HG03521 (cell line): ENCODE measurements at regions not wholly inside any gene's neighbourhood (a gene's known extent, or its start where the extent isn't known, plus 50 kb on each side); places are given as distances from the start of the nearest gene placed in this dataset.
"Not testable (repeated sequence)": the region's sequence is repeated elsewhere in the genome, so short reads cannot be mapped to it uniquely, and the experiment has no call there.

Experiments used
- ATAC-seq: cut with Tn5 transposase; IDR thresholded peaks from one replicate; pipeline ENCODE4 v1.9.1; 2021; ENCODE audit warnings: mild to moderate bottlenecking, moderate library complexity; ENCODE audit not compliant: unreplicated experiment

DNA sequence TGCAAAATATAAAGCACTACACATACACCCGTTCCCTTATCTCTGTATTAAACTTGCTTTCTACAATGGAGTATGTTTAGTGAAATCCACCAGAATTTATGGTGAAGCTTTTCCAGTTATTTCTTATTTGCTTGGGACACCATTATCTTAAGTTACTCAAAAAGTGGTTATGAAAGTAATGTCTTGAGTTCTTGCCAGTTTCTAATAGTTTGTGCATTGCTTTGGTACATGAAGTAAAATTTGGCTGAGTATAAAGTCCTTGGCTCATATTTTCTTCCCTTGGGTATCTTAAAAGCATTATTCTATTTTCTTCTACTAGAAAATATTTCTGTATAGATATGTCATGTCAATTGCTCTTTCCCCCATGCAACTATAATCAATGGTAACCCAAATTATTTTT, 85.2 kb downstream of the POLR1F start:
- no peak for ATAC-seq

DNA sequence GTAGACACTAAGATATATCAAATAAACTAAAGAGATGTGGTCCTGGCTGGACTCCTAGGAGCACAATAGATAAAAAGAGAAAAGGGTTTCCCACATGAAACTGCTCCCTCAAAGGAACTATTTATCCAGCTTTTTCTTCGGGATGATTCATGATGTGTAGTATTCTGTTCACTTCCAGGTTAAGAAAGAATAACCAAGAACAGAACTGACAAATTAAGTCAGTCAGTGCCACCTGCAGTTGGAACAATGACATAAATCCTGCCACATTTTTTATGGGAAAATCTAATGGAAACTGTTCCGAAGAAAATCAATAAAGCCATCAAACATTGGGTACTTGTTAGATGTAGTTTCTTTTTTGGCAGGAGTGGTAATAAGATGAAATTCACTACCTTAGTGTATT, 87.1 kb downstream of the POLR1F start:
- no peak for ATAC-seq

DNA sequence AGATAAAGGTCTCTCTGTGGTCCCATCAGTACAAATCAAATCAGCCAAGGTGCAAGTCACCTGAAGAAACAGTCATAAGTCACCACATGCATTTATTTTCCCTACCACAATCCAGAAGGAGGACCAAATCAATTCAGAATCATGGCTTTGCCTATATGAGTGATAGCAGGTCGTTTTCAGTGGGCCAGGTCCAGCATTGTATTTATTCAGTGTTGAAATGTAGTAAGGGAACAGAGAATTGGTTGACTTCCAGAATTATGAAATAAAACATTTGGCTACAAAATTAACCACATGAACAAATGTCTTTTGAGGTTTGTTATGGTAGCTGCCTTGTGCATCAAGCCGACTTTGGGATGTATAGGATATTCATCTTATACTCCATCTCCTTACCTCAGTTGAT, 88.4 kb downstream of the POLR1F start:
- no peak for ATAC-seq

DNA sequence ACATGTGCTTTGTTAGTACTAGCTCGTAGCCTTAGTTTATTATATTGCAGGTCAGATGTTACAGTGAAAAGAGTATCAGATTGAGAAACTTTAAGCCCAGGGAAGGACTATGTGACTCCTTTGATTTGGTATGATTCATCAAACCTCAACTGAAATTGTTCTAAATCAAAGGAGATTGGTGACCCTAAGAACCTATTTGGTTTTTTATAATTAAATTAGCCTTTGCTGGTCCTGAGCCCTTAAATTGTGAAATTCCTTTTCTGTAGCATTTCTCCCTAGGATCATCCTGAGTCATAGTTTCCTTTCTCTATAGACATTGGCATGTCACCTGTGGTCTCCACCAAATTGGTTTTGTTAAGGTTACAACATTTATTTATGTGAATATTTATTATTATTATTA, 89.7 kb downstream of the POLR1F start:
- no peak for ATAC-seq

DNA sequence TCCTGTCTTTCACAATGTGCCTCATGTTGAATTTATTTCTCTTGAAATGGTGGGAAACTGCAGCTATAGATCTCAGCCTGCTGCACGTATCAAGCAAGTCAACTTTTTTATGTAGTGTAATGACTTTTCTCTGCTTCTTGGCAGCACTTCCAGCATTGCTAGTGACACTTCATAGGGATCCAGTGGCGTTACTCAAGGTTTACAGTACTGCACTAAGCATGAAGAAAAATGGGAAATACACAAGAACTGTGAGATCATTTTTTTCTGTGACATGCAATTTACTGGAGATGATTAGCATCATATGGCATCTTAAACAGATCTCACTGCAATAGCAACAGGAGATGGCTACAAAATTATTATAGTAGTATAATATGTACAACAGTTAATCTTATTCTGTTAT, 90.9 kb downstream of the POLR1F start:
- no peak for ATAC-seq

DNA sequence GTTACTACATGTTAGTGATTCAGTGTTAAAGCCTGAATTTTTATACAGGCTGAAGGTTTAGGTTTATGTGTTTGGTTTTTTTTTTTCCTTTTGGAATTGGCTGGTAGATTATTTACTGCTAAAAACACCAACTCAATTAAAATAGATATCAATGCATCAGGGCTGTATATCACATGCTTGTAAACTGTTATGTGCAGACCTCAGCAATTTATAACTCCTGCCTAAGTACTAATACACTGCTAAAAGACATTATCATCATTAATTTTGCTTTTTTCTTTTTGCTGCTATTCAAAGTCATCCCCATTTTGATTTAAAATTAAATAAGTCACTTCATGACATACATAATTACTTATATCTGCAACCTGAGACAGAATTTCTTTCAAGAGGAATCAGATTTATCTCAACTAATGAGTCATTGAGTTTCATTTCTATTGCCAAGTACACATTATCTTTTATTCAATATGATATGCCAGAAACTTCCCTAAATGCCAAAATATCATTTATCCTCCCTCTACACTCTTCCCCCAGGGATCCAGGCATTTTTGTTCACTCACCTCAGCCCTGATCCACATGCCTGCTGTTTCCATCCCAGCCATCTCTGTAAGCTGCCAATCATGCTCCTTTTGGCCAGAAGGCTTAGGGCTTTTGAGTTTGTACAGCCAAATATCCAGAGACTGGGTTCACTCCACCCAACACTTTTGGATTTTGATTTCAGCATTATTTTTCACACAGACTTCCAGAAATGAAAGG, 98.5 kb downstream of the POLR1F start:
- ATAC-seq, result no peak

DNA sequence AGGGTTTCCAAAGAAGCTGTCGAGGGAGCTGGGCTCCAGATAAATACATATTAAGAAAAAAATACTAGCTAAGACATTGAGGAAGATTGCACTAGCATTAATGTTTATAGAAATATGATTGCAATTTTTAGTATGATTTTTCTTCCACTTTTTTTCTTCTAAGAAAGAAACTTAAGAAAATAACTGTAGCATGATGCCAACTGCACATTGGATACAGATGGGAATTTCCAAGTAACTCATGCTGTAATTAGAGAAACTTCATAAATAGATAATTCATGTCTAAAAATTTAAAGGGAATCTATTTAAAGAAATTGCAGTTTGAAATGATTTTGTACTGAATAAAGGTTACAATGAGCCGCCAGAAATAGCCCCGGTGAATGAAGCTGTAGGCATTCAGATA, 119.4 kb downstream of the POLR1F start:
- no peak for ATAC-seq

DNA sequence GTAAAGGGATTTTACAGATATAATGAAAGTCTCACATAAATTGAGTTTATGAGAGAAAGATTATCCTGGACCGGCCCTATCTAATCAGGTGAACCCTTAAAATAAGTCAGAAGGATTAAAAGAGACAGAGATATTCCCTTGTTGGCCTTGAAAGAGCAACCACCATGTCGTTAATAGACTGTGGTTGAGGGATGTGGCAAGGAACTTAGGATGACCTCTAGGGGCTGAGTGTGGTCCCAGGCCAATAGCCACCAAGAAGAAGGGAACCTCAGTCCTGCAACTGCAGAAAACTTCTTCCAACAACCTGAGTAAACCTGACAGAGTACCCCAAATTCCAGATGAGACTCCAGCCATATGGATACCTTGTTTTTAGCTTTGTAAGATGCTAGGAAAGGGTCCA, 121.5 kb downstream of the POLR1F start:
- ATAC-seq, result no peak

DNA sequence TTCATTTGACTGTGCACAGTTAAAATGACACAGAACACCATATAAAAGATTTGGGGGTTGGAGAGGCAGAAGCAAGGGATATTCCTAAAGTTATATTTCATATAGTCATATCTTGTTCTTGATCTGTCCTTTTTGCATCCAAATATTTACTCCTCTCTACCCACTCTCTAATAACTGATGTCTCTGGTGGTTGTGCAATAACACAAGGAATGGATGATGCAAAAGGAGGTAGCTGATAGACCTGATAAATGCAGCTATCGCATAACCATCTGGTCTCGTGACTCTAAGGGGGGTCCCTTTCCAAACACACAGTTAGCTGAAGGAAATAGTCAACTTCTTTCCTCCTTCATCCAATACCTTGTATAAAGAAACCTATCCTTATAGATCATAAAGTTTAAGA, 123.1 kb downstream of the POLR1F start:
- no peak for ATAC-seq

DNA sequence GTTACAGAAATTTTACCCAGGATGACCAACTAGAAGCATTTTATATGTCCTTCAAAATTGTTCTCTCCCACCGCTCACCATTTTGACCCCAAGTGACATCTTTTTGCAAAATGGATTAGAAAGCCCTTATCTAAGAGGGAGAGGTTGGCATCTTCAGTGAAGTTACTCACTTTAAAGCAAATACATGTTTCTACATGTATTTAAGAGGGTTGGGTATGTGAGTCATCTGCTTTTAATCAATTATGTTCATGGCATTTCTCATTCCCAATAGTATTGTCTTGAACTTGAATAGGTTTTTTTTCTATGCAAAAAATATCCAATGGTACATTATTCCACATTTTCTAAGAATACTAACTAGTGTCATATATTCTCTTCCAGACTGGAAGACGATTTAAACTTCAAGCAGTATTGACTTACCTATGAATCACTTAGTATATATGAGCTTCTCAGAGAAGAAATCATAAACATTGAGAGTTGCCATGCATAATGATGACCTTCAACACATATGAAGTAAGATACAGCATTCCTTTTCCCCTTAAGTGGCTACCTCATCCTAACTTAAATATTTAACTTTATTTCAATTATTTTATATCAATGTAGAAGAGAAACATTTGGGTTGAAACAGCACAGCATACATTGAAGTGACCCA, 132.8 kb downstream of the POLR1F start:
- ATAC-seq, result no peak

DNA sequence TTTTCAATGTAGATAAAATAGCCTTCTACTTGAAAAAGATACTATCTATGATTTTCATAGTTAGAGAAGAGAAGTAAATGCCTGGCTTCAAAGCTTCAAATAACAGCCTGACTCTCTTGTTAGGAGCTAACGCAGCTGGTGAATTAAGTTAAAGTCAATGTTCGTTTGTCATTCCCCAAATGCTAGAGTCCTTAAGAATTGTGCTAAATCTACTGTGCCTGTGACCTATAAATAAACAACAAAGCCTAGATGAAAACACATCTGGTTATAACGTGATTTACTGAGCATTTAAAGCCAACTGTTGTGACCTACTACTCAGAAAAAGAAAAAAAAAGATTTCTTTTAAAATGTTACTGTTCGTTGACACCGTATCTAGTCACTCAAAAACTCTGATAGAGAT, 134.7 kb downstream of the POLR1F start:
- no peak for ATAC-seq

DNA sequence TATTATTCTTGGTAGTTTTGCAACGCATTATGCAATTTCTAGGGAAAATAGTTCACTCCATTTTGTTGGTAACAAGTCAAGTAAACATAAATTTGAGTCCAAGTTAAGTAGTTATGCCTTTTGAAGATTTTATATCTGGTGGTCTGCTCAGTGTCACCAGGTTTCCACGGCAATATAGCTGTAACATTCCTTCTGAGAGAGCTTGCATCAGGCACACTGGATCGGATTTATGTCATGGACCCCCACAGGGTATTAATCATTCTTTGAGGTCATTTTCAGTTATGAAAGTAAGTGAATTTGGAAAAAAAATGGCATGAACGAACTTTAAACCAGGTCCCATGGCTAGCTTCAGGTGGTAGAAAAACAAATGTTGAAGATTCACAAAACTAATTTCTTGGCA, 136.3 kb downstream of the POLR1F start:
- no peak for ATAC-seq

DNA sequence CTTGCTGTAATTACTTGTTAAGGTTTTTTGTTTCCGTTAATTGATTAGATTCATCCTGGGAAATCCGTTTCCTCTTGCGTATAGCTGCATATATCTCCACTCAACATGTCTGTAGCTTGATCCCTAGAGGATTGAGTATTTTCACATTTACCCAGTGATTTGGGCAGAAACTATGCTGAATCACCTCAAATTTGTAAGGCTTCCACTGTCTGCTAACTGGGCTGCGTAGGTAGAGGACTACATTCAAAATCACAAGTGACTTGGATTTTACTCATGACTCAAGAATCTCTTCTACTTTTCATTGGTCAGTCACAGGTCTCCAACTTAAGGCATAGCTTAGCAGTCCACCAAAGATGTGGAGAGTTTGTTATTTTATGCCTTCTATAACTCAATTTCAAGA, 141.8 kb downstream of the POLR1F start:
- ATAC-seq, result no peak

DNA sequence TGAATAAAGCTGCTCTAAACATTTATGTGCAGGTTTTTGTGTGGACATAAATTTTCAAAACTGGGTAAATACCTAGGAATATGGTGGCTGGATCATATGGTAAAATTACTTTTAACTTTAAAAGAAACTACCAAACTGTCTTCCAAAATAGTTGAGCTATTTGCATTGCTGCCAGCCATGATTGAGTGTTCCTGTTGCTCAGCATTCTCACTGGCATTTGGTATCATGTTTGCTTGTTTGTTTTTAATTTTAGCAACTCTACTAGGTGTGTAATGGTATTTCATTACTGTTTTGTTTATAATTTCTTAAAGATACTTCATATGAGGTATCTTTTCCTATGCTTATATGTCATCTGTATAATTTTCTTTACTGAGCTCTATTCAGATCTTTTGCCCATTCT, 143.2 kb downstream of the POLR1F start:
- no peak for ATAC-seq

DNA sequence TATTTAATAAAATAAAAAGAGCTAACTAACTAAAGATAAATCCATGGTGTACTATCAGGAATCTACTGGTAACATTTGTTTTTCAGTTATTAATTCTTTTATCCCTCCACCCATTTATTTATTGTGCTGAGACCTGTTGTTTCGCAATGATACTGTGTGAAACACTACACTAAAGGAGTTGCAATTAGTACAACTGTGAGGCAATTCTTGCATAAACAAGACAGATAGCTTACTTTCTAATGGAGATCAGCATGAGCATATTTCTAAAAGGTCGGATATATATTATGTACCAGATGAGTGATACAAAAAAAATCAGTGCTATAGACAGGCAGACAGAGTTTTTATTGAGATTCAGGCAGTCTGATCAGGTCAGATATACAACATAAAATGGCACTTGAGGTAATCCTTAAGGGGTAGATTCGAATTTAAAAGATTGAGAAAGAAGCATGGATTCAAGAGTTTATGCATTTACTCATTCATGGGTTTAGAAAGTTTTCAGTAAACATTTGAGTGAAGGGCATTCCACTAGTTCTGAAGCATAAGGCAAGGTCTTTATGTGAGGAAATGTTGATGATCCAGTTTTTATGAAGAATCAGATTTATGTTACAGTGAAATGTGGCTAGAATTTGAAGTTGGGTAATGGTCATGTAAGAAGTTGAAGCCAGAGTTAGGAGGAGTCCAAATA, 147.6 kb downstream of the POLR1F start:
- no peak for ATAC-seq

DNA sequence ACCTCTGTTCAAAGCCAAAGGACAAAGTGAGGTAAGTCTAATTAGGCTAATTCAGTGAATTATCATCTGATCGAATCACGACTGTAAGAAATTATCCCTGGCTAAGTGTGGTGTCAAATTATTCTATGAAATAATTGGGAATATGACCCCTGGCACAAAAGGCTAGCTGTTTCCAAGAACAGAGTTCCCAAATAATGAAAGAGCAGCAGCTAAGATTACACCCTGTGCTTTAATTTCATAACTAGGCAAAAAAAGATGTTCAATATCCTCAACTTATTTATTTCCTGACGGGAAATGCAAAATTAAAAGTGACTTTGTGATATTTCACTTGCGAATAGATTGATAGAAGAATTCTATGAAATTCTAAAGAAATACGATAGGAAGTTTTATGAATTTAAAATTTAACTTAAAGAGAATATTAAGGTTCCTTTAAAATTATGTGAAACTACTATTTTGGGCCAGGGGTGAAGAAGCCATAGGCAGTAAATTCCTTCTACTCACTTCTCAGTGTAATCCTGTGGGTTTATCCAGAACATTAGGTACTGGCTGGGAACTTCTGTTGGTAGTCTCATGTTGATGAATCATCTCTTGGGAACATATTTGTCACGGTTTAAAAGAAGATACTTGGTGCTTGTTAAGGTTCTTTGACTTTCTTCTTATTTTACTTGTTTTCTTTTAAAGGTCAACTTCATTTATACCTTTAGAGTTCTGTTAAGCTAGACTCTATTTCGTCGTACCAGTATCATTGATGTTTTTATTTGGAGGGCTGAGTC, 148.5 kb downstream of the POLR1F start:
- no peak for ATAC-seq

DNA sequence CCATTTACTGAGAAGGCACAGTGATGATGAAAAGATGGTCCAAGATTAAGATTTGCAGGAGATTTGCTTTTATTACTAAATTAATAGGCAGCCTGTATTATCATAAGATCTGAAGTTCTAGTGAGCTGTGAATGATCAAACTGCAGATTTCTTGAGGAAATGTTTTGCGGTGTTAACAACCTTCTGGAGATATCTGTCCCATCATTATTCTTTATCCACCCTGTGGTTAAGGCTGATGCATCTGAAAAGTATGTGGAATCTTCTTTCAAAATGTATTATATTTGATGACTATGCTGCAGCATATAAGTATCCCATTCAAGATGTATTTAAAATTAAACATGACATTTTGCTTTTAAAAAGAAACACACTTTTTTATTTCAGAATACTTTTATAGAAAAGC, 150.3 kb downstream of the POLR1F start:
- no peak for ATAC-seq

DNA sequence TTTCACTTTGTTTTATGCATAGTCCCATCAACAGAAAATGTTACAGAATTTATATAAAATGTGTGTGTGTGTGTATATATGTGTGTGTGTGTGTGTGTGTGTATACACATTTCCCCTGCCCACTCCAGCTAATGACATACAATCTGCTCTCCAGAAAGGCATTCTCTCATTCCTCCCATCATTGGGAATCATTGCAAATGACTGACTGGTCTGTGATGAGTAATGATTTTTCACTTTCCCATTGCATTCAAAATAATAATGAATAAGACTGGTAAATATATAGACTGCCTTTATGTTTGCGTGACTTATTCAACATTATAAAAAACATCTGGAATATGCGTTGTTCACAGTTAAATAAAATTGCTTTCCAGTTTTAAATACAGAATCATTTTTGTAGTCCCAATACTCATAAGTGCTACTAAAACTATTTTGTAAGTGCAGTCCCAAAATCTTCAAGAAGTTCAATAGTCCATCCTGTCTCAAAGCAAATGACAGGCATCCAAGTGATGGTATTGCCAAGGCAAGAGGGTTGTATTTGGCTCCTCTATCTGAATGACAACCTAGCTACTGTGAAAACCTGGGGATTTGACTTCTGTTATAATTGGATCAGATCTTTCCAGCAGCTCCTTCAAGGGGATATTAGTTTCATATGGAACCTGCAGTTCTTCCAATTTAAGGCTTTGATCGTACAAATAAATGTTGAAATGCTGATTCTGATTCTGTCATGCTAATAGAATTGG, 150.9 kb downstream of the POLR1F start:
- ATAC-seq, result no peak

DNA sequence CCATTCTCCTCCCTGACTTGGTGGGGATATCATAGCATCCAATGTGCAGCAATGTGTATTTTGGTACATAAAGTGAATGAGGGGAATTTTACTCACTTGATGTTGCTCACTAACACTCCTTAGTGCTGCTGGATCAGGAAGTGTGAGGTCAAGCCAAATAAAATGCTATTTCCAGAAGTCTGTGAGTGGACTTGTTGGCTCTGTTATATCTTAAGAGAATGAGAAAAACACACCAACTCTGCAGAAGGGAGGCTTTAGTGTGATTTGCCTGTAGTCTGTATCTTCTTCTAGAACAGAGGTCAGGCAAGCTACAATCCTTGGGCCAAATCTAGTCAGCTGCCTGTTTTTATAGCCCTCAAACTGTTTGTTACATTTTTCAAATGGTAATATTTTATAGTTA, 154.3 kb downstream of the POLR1F start:
- ATAC-seq, result no peak

DNA sequence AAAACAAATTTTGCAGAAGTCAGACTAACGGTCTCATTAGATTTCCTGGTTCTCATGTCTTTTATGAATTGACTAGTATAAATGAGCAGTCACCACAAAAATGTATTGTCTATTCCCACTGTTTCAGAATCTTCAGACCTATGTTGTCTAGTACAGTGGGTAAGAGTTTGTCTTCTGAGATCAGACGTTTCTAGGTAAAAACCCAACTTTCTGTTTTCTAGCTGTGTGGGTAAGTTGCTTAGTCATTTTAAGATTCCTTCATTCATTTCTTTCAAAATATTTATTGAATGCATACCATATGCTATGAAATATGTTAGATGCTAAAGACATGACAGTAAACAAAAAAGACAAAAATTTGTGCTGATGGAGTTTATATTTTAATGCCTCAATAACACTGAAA, 156.3 kb downstream of the POLR1F start:
- ATAC-seq, result no peak

DNA sequence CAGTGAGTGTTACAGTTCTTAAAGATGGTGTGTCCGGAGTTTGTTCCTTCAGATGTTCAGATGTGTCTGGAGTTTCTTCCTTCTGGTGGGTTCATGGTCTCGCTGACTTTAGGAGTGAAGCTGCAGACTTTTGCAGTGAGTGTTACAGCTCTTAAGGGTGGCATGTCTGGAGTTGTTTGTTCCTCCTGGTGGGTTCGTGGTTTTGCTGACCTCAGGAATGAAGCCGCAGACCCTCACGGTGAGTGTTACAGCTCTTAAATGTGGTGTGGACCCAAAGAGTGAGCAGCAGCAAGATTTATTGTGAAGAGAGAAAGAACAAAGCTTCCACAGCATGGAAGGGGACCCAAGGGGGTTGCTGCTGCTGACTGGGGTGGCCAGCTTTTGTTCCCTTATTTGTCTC, 159.6 kb downstream of the POLR1F start:
- ATAC-seq, result not testable (repeated sequence)
